ENCODE measurements at regions not wholly inside any gene's neighbourhood (a gene's known extent, or its start where the extent isn't known, plus 50 kb on each side); places are given as distances from the start of the nearest gene placed in this dataset.
"Not testable (repeated sequence)": the region's sequence is repeated elsewhere in the genome, so short reads cannot be mapped to it uniquely, and the experiment has no call there.

GRCh38 chr6:78192057-78192456, 539.2 kb downstream of the MEI4 start:
- intact Hi-C loops (cut with DNase I), result no loop called here
- DNase-seq (ENCODE audit: low spot score), result no peak

DNA sequence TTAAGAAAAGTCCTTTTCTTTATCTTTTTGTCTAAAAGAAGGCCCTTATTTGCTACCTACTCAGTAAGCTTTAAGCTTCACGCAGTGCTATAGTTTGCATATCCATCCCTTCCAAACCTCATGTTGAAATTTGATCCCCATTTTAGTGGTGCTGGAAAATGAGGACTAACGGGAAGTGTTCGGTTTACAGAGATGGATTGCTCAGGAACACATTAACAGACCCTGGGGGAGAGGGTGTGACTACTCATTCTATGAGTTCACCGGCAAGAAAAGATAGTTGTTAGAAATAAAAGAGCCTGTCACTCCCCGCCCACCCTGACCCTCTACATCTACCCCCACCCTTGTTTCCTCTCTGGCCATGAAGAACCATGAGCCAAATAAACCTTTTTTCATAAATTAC, 546.2 kb downstream of the MEI4 start:
- no peak for DNase-seq (ENCODE audit: low spot score)
- intact Hi-C loops (cut with DNase I), result no loop called here

DNA sequence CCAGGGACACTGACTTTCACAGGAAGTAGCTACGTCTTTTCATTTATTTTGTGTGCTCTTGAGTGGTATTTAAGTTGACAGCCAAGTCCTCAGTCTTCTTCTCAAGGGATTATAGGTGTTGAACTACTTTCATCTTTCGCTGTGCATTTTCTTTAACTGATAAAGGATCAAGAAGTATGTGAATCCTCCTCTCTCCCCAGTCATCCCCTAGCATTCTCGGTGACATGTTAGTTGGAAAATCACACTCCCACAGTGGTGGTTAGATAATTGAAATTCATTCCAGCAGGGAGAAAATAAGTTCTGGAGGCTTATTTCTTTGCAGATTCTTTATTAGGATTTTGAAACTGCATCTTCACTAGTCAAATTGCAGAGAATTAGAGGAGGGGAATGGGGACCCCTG, 569.4 kb downstream of the MEI4 start:
- no peak for DNase-seq (ENCODE audit: low spot score)
- intact Hi-C loops (cut with DNase I), result no loop called here

GRCh38 chr6:78231002-78231401, 578.2 kb downstream of the MEI4 start:
- DNase-seq (ENCODE audit: low spot score), result no peak
- intact Hi-C loops (cut with DNase I), result loop anchor here in 1 of 2 donors (5.0 kb wide), 1 partner anchor 204 kb away; no protein-coding TSS in a partner anchor

GRCh38 chr6:78243519-78243918, 590.7 kb downstream of the MEI4 start:
- no peak for DNase-seq (ENCODE audit: low spot score)
- intact Hi-C loops (cut with DNase I), result no loop called here

DNA sequence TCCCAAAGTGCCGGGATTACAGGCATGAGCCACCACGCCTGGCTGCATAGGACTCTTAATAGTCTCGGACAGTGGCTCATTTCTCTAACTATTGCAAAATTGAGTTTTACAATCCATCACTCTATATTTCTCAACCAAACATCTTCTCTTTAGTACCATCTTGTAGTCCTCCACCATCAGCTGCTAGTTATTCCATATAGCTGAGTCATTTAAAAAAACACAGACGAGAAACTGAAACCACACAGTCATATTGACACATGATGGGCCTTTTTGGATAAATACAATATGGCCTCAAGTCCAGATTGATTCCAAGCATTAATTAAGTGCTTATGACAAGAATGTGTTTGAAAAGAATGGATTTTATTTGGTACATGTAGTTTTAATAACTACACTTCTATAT, 599.1 kb downstream of the MEI4 start:
- intact Hi-C loops (cut with DNase I), result no loop called here
- no peak for DNase-seq (ENCODE audit: low spot score)

GRCh38 chr6:78253618-78254017, 600.8 kb downstream of the MEI4 start:
- no peak for DNase-seq (ENCODE audit: low spot score)
- intact Hi-C loops (cut with DNase I), result no loop called here

DNA sequence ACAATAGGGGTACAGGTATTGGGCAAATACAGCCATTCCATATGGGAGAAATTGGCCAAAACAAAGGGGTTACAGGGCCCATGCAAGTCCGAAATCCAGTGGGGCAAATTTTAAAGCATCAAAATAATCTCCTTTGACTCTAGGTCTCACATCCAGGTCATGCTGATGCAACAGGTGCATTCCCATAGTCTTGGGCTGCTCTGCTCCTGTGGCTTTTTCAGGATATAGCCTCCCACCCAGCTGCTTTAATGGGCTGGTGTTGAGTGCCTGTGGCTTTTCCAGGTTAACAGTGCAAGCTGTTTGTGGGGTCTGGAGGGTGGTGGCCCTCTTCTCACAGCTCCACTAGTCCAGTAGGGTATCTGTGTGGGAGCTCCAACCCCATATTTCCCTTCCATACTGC, 607.1 kb downstream of the MEI4 start:
- intact Hi-C loops (cut with DNase I), result no loop called here
- DNase-seq (ENCODE audit: low spot score), result no peak

- intact Hi-C loops (cut with DNase I), result not testable (repeated sequence)
Measured at GRCh38 chr6:78260427-78260826, 606.9 kb upstream of the IRAK1BP1 start.

GRCh38 chr6:78268591-78269452, 598.5 kb upstream of the IRAK1BP1 start:
- intact Hi-C loops (cut with DNase I), result no loop called here
- no peak for DNase-seq (ENCODE audit: low spot score)

More at GRCh38 chr6:78260427-78260826, 606.9 kb upstream of the IRAK1BP1 start:
- DNase-seq (ENCODE audit: low spot score), result not testable (repeated sequence)

DNA sequence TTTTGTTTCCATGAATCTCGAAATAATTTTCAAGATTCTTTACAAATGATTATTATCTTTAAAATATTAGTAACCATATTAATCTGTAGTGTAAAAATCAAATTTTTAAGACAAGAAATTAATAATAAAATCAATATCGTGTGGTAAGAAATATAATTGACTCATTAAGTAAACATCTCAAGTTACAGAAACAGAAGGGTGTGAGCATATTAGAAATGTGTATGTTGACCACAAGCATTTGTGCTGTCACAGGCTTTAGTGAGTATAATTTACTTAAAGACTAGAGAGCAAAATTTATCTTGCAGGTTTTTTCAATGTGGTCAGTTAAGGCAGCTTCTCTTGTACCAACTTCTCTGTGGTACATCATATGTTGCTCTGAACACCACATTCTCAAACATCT, 566.5 kb upstream of the IRAK1BP1 start:
- intact Hi-C loops (cut with DNase I), result no loop called here
- no peak for DNase-seq (ENCODE audit: low spot score)

DNA sequence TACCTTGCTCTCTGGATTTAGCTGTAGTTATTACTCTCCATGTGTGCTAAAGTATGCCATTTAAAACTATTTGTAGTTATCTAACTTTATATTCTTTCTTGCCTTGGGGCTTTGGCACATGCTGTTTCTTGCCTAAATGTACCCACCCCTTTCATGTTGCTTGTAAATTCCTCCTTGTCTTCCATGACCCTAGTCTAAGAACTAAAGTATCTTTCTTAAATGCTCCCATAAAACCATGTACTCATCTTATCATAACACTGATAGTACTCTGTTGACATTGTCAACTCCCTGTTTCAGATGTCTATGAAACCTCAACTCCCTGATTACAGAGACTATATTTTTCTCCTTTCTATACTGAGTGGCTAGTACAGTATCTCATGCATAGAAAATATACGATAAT, 564.9 kb upstream of the IRAK1BP1 start:
- intact Hi-C loops (cut with DNase I), result no loop called here
- no peak for DNase-seq (ENCODE audit: low spot score)

GRCh38 chr6:78308025-78308424, 559.3 kb upstream of the IRAK1BP1 start:
- no peak for DNase-seq (ENCODE audit: low spot score)
- intact Hi-C loops (cut with DNase I), result no loop called here

DNA sequence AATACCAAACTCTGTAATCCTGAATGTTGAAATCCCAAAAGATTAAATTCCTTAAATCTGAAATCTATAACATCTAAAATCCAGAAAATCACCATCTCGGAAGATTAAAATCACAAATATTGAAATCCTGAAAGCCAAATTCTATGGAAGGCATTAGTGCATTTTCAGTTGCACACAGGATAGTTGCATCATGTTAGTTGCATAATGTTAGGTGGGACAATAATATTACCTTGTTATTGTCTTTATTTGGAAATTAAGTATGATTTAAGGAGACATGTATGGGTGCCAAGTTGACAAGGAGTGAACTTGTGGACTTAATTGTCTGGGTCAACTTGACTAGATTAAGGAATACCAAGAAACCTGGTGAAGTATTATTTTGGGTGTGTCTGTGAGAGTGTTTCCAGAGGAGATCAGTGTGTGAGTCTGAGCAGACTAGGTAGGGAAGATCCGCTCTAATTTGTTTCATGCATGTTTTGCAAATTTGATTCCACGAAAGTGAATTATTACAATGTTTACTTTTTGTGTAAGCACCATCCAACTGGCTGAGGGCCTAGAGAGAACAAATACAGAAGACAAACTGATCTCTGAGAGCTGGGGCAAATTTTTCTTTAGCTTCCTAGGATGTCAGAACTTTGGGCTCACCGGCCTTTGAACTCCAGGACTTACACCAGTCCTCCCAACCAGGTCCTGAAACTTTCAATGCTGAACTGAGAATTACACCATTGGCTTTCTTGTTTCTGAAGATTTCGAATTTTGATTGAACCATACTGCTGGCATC, 545.1 kb upstream of the IRAK1BP1 start:
- intact Hi-C loops (cut with DNase I), result no loop called here
- DNase-seq (ENCODE audit: low spot score), result no peak

GRCh38 chr6:78324213-78324612, 543.1 kb upstream of the IRAK1BP1 start:
- intact Hi-C loops (cut with DNase I), result no loop called here
- DNase-seq (ENCODE audit: low spot score), result no peak

GRCh38 chr6:78340755-78341154, 526.6 kb upstream of the IRAK1BP1 start:
- no peak for DNase-seq (ENCODE audit: low spot score)
- intact Hi-C loops (cut with DNase I), result no loop called here

- no peak for DNase-seq (ENCODE audit: low spot score)
- intact Hi-C loops (cut with DNase I), result no loop called here
Measured at GRCh38 chr6:78345882-78346281, 521.5 kb upstream of the IRAK1BP1 start.

DNA sequence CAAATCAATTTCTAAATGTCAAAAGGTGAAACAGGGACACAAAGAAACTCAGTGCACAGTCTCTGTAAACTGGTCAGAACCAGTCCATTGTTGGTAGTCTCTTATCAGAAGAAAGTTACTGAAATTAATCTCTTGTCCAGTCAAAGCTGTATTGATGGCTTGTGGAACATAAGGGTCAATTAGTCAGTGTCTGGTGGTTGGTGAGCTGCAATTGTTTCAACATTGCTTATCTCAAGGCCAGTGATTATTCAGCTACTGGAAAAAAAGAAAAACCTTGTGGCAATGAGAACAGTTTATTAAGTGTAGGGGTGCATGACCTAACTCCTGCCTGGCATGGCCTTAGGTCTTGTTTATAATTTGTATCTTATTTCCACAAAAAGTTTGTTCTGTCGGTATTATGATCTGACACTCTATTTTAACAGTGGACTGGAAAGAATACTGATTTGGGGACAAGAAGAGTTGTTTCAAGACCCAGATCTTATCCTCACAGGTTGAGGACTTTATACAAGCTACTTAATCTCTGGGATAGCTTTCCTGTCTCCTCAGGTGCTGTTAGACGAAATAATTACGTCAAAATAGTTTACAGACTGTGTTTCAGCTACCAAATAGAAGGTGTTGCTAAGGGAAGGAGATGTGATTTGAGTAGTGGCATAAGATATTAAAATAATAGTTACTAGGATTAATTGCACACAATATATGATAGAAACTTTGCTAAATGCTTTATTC, 520.0 kb upstream of the IRAK1BP1 start:
- intact Hi-C loops (cut with DNase I), result no loop called here
- no peak for DNase-seq (ENCODE audit: low spot score)

- intact Hi-C loops (cut with DNase I), result loop anchor here in 1 of 2 donors (5.0 kb wide), 1 partner anchor 886 kb away; no protein-coding TSS in a partner anchor
- no peak for DNase-seq (ENCODE audit: low spot score)
Measured at GRCh38 chr6:78353040-78353439, 514.3 kb upstream of the IRAK1BP1 start.

DNA sequence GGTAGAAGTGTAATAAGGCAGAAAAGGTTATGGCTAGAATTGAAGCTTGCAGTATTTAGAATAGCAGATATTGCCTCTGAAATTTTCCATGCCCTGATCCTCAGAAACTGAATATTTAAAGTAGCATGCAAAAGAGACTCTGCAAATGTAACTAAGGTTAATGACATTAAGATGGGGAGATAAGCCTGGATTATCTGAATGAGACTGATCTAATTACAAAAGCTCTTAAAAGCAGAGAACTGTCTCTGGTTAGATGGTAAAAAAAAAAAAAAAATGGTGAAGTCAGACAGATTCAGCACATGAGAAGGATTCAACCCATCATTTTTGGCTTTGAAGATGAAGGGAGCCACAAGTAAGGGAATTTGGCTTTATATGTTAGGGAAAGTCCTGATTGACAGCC, 503.7 kb upstream of the IRAK1BP1 start:
- no peak for DNase-seq (ENCODE audit: low spot score)
- intact Hi-C loops (cut with DNase I), result no loop called here
